HG03066 (cell line): ENCODE measurements at regions not wholly inside any gene's neighbourhood (a gene's known extent, or its start where the extent isn't known, plus 50 kb on each side); places are given as distances from the start of the nearest gene placed in this dataset.
"Not testable (repeated sequence)": the region's sequence is repeated elsewhere in the genome, so short reads cannot be mapped to it uniquely, and the experiment has no call there.

Source experiments
- ATAC-seq: cut with Tn5 transposase; IDR thresholded peaks from one replicate; pipeline ENCODE4 v1.9.1; 2021; ENCODE audit warnings: low read depth; ENCODE audit not compliant: unreplicated experiment

GRCh38 chr4:112077743-112078142 lies 67.5 kb upstream of the FAM241A start:
- ATAC-seq: no peak

- no peak for ATAC-seq
These were observed 62.2 kb upstream of the FAM241A start for GRCh38 chr4:112082954-112083586.

GRCh38 chr4:112083587-112084347 lies 61.5 kb upstream of the FAM241A start:
- no peak for ATAC-seq

- no peak for ATAC-seq
These were observed 59.9 kb upstream of the FAM241A start for GRCh38 chr4:112085156-112086035.

GRCh38 chr4:112086036-112086434 lies 59.2 kb upstream of the FAM241A start:
- no peak for ATAC-seq

GRCh38 chr4:112086661-112087060 lies 58.6 kb upstream of the FAM241A start:
- ATAC-seq: not testable (repeated sequence)

GRCh38 chr4:112092330-112092729 lies 52.9 kb upstream of the FAM241A start:
- not testable (repeated sequence) for ATAC-seq

- ATAC-seq: no peak
These were observed 51.5 kb upstream of the FAM241A start for GRCh38 chr4:112093636-112094202.

- no peak for ATAC-seq
These were observed 50.9 kb upstream of the FAM241A start for GRCh38 chr4:112094330-112094729.
